ENCODE measurements at regions not wholly inside any gene's neighbourhood (a gene's known extent, or its start where the extent isn't known, plus 50 kb on each side); places are given as distances from the start of the nearest gene placed in this dataset.

- TF ChIP-seq, protein P1, sequence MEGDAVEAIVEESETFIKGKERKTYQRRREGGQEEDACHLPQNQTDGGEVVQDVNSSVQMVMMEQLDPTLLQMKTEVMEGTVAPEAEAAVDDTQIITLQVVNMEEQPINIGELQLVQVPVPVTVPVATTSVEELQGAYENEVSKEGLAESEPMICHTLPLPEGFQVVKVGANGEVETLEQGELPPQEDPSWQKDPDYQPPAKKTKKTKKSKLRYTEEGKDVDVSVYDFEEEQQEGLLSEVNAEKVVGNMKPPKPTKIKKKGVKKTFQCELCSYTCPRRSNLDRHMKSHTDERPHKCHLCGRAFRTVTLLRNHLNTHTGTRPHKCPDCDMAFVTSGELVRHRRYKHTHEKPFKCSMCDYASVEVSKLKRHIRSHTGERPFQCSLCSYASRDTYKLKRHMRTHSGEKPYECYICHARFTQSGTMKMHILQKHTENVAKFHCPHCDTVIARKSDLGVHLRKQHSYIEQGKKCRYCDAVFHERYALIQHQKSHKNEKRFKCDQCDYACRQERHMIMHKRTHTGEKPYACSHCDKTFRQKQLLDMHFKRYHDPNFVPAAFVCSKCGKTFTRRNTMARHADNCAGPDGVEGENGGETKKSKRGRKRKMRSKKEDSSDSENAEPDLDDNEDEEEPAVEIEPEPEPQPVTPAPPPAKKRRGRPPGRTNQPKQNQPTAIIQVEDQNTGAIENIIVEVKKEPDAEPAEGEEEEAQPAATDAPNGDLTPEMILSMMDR (conservative IDR thresholded peaks at IDR 0.05; ENCODE audit: low read length): no peak
- TF ChIP-seq EZH2phosphoT487 (IDR thresholded peaks at IDR 0.05; ENCODE audit: borderline replicate concordance, low read depth, low read length): no peak
Observed at GRCh38 chr2:13654416-13654815, 937.7 kb downstream of the TRIB2 start.
